A673 (cell line): ENCODE measurements at regions not wholly inside any gene's neighbourhood (a gene's known extent, or its start where the extent isn't known, plus 50 kb on each side); places are given as distances from the start of the nearest gene placed in this dataset.

Source experiments
- BruUV-seq: library from RNA; stranded (reverse); fragments of 400-500 nt; replicated peaks from 2 replicates; lab custom pipeline; 2021; lab: Mats Ljungman, UMichigan
- CTCF ChIA-PET: fragments of 300-600 bp; sonication (Branson Sonifier 250); formaldehyde crosslinking; loops from one replicate; lab custom pipeline; 2022; ENCODE audit warnings: antibody characterized with exemption; lab: Charles Lee
- POLR2A ChIA-PET: fragments of 300-600 bp; sonication (Branson Sonifier 250); formaldehyde crosslinking; loops from one replicate; lab custom pipeline; 2022; ENCODE audit warnings: antibody characterized with exemption; ENCODE audit not compliant: low non-redundant PET; lab: Charles Lee
- DNase-seq: peaks from one replicate; pipeline ENCODE4 v3.0.0-alpha.2; 2015; ENCODE audit warnings: low spot score
- H3K27ac ChIP-seq: fragments of 200-600 bp; sonication (generic); 2 replicates; pipeline ENCODE4 v1.5.1; 2016; ENCODE audit warnings: mixed run types, low read depth, mild to moderate bottlenecking, mixed read lengths, antibody characterized with exemption, low read length; ENCODE audit not compliant: poor library complexity, severe bottlenecking
- H3K27me3 ChIP-seq: fragments of 200-600 bp; sonication (generic); replicated peaks from 2 replicates; pipeline ENCODE4 v1.6.1; 2017; ENCODE audit warnings: mixed run types, low read depth, mild to moderate bottlenecking, mixed read lengths, antibody characterized with exemption, low read length; ENCODE audit not compliant: insufficient read depth, poor library complexity
- H3K36me3 ChIP-seq: fragments of 200-600 bp; sonication (generic); 2 replicates; pipeline ENCODE4 v1.6.1; 2016; ENCODE audit warnings: mixed run types, mild to moderate bottlenecking, mixed read lengths, antibody characterized with exemption, low read length; ENCODE audit not compliant: insufficient read depth, poor library complexity, severe bottlenecking
- H3K4me1 ChIP-seq: fragments of 200-600 bp; sonication (generic); 2 replicates; pipeline ENCODE4 v1.6.1; 2017; ENCODE audit warnings: mixed run types, mild to moderate bottlenecking, mixed read lengths, antibody characterized with exemption, low read length; ENCODE audit not compliant: insufficient read depth, poor library complexity, severe bottlenecking
- H3K4me3 ChIP-seq: fragments of 200-600 bp; sonication (generic); 2 replicates; pipeline ENCODE4 v1.5.1; 2016; ENCODE audit warnings: low read depth, mixed run types, mild to moderate bottlenecking, mixed read lengths, low read length; ENCODE audit not compliant: poor library complexity, severe bottlenecking
- H3K9me3 ChIP-seq: fragments of 200-600 bp; sonication (generic); 2 replicates; pipeline ENCODE4 v1.6.1; 2016; ENCODE audit warnings: mixed run types, low read depth, mild to moderate bottlenecking, mixed read lengths, antibody characterized with exemption, low read length; ENCODE audit not compliant: poor library complexity, severe bottlenecking
- CTCF ChIP-seq: fragments of 300-800, 200-600 bp; sonication (generic); conservative IDR thresholded peaks from 2 replicates; pipeline ENCODE4 v1.5.1; 2017; ENCODE audit warnings: low read depth, mild to moderate bottlenecking, antibody characterized with exemption, low read length, moderate library complexity, mixed read lengths
- EZH2 ChIP-seq: fragments of 200-600 bp; sonication (generic); IDR thresholded peaks from 2 replicates; pipeline ENCODE4 v1.6.1; 2017; ENCODE audit warnings: borderline replicate concordance, low read depth, mild to moderate bottlenecking, mixed read lengths, antibody characterized with exemption, low read length; ENCODE audit not compliant: poor library complexity, severe bottlenecking
- intact Hi-C: fragments of 100-400 bp; cut with micrococcal nuclease; formaldehyde crosslinking; loops from one replicate; pipeline ENCODE4 v1.10.0; 2022; ENCODE audit not compliant: unreplicated experiment

GRCh38 chr4:152028131-152028530, 267.3 kb upstream of the GATB start:
- Histone ChIP-seq H3K9me3 (no peaks in the 10 kb centered on the region), H3K36me3 (no peaks in the 10 kb centered on the region), H3K27ac (no peak overlapping the region), H3K4me3 (no peak overlapping the region), H3K4me1 (no peaks in the 10 kb centered on the region), H3K27me3 (no peaks in the 10 kb centered on the region)
- CTCF ChIA-PET, result no interaction called here
- no TSS peak for BruUV-seq
- no peak for DNase-seq
- intact Hi-C loops, result no loop called here
- POLR2A ChIA-PET, result no interaction called here
- TF ChIP-seq EZH2 (no peak), CTCF (no peak)

- POLR2A ChIA-PET, result no interaction called here
- no TSS peak for BruUV-seq
Observed at GRCh38 chr4:152024881-152025280, 264.1 kb upstream of the GATB start.

GRCh38 chr4:152023674-152024073, 262.9 kb upstream of the GATB start:
- Histone ChIP-seq H3K27ac (no peak overlapping the region), H3K9me3 (no peaks in the 10 kb centered on the region), H3K4me3 (no peak overlapping the region), H3K27me3 (no peaks in the 10 kb centered on the region), H3K4me1 (no peaks in the 10 kb centered on the region), H3K36me3 (no peaks in the 10 kb centered on the region)
- CTCF ChIA-PET, result no interaction called here
- TF ChIP-seq CTCF, result no peak
- TF ChIP-seq EZH2, result no peak
- BruUV-seq, result no TSS peak
- POLR2A ChIA-PET, result no interaction called here
- intact Hi-C loops, result no loop called here
- DNase-seq, result no peak

More at GRCh38 chr4:152024881-152025280, 264.1 kb upstream of the GATB start:
- no peak overlapping the region for H3K4me3 ChIP-seq
- CTCF ChIA-PET, result no interaction called here
- no peaks in the 10 kb centered on the region for H3K36me3 ChIP-seq
- no peaks in the 10 kb centered on the region for H3K9me3 ChIP-seq
- no peak overlapping the region for H3K27ac ChIP-seq
- H3K4me1 ChIP-seq, result no peaks in the 10 kb centered on the region
- intact Hi-C loops, result no loop called here
- no peak for DNase-seq
- no peaks in the 10 kb centered on the region for H3K27me3 ChIP-seq
- TF ChIP-seq CTCF (no peak), EZH2 (no peak)
